GM12878 (cell line): ENCODE measurements at regions not wholly inside any gene's neighbourhood (a gene's known extent, or its start where the extent isn't known, plus 50 kb on each side); places are given as distances from the start of the nearest gene placed in this dataset.

Experiments used
- ATAC-seq: fragments of 200-7000 bp; cut with Tn5 transposase; 3 replicates; pipeline ENCODE4 v1.9.1; 2020; ENCODE audit warnings: mild to moderate bottlenecking, moderate library complexity
- BruUV-seq: library from RNA; stranded (reverse); fragments of 400-500 nt; replicated peaks from 2 replicates; lab custom pipeline; 2021; lab: Mats Ljungman, UMichigan
- CTCF ChIA-PET: fragments of 300-600 bp; sonication (Branson Sonifier 250); formaldehyde crosslinking; extraction: SDS; loops from one replicate; lab custom pipeline; 2021; ENCODE audit warnings: inconsistent platforms; lab: Yijun Ruan, JAX
- POLR2A ChIA-PET: fragments of 350-600 bp; formaldehyde crosslinking; extraction: SDS; loops from one replicate; lab custom pipeline; 2021; ENCODE audit warnings: inconsistent platforms; lab: Charles Lee
- RAD21 ChIA-PET: fragments of 300-600 bp; sonication (Branson Sonifier 250); formaldehyde crosslinking; loops from one replicate; lab custom pipeline; 2023; ENCODE audit warnings: antibody characterized with exemption; ENCODE audit not compliant: unreplicated experiment; lab: Charles Lee
- SMC1A ChIA-PET: fragments of 300-600 bp; sonication (Branson Sonifier 250); formaldehyde crosslinking; loops from one replicate; lab custom pipeline; 2023; ENCODE audit not compliant: unreplicated experiment, uncharacterized antibody; lab: Charles Lee
- DNase-seq: peaks from one replicate; pipeline ENCODE4 v3.0.0-alpha.2; 2011; ENCODE audit warnings: low read depth, low spot score
- FAIRE-seq: peaks from 3 replicates; lab custom pipeline; 2011; peaks lifted over from hg19 to GRCh38; lab: Jason Lieb, UNC
- H2AFZ ChIP-seq: 2 replicates; pipeline ENCODE4 v1.6.0; 2011; ENCODE audit warnings: low read depth, low read length, control low read depth; ENCODE audit not compliant: control insufficient read depth
- H3K27ac ChIP-seq: 2 replicates; pipeline ENCODE4 v1.5.1; 2011; ENCODE audit warnings: control low read depth; ENCODE audit not compliant: control insufficient read depth, insufficient read depth
- H3K27me3 ChIP-seq, 2 experiments: replicated peaks in 1 of 2; 2 replicates each; pipeline versions ENCODE4 v1.6.0 to v1.6.1; 2011; ENCODE audit warnings: low read length in 1 of 2; ENCODE audit not compliant: control insufficient read depth in 2 of 2, insufficient read depth in 2 of 2
- H3K36me3 ChIP-seq, 2 experiments: 2 replicates each; pipeline ENCODE4 v1.5.1; 2011; ENCODE audit warnings: low read length in 1 of 2; ENCODE audit not compliant: control insufficient read depth in 2 of 2, insufficient read depth in 2 of 2
- H3K4me1 ChIP-seq: 2 replicates; pipeline ENCODE4 v1.6.1; 2011; ENCODE audit warnings: mild to moderate bottlenecking, low read length, moderate library complexity, mixed read lengths; ENCODE audit not compliant: control insufficient read depth, insufficient read depth
- H3K4me2 ChIP-seq: 2 replicates; pipeline ENCODE4 v1.6.0; 2011; ENCODE audit warnings: control low read depth; ENCODE audit not compliant: control insufficient read depth, insufficient read depth
- H3K4me3 ChIP-seq: fragments of 200-600 bp; sonication (generic); 2 replicates; pipeline ENCODE4 v1.5.1; 2016
- H3K79me2 ChIP-seq: 2 replicates; pipeline ENCODE4 v1.6.0; 2011; ENCODE audit warnings: low read length; ENCODE audit not compliant: control insufficient read depth, insufficient read depth
- H3K9ac ChIP-seq: 2 replicates; pipeline ENCODE4 v1.8.0; 2011; ENCODE audit warnings: low read length, control low read depth, mixed read lengths; ENCODE audit not compliant: control insufficient read depth, insufficient read depth
- H3K9me3 ChIP-seq: replicated peaks from 3 replicates; pipeline ENCODE4 v1.5.1; 2011; ENCODE audit warnings: mild to moderate bottlenecking, low read length; ENCODE audit not compliant: control insufficient read depth, insufficient read depth
- H4K20me1 ChIP-seq: 2 replicates; pipeline ENCODE4 v1.6.0; 2011; ENCODE audit not compliant: control insufficient read depth, insufficient read depth
- BCL11A ChIP-seq: IDR thresholded peaks from 2 replicates; pipeline ENCODE4 v1.6.1; 2011; ENCODE audit warnings: low read depth, low read length
- CBFB ChIP-seq: IDR thresholded peaks from 2 replicates; pipeline ENCODE4 v1.6.1; 2016; ENCODE audit warnings: antibody characterized with exemption, low read depth
- CBX5 ChIP-seq: sonication (generic); IDR thresholded peaks from 2 replicates; pipeline ENCODE4 v1.6.1; 2016; ENCODE audit warnings: low read depth, moderate library complexity, mild to moderate bottlenecking, inconsistent platforms
- CHD4 ChIP-seq: fragments of 200-600 bp; sonication (generic); IDR thresholded peaks from 2 replicates; pipeline ENCODE4 v1.6.1; 2016; ENCODE audit warnings: mild to moderate bottlenecking
- EED ChIP-seq: sonication (generic); IDR thresholded peaks from 2 replicates; pipeline ENCODE4 v1.6.1; 2016; ENCODE audit warnings: antibody characterized with exemption, low read depth
- FOS ChIP-seq: IDR thresholded peaks from 3 replicates; pipeline ENCODE4 v1.6.1; 2011; ENCODE audit warnings: borderline replicate concordance; ENCODE audit not compliant: insufficient read length; ENCODE audit errors: extremely low read depth
- GATAD2B ChIP-seq: fragments of 450-650 bp; conservative IDR thresholded peaks from 2 replicates; pipeline ENCODE4 v1.6.1; 2017; ENCODE audit warnings: low read depth, mild to moderate bottlenecking, moderate library complexity
- IRF4 ChIP-seq: IDR thresholded peaks from 2 replicates; pipeline ENCODE4 v1.6.1; 2011; ENCODE audit warnings: low read depth, low read length
- MEF2B ChIP-seq: fragments of 450-650 bp; IDR thresholded peaks from 2 replicates; pipeline ENCODE4 v1.6.1; 2018; ENCODE audit warnings: mild to moderate bottlenecking, moderate library complexity; ENCODE audit not compliant: partially characterized antibody, poor library complexity, severe bottlenecking
- MXI1 ChIP-seq: fragments of 150-350 bp; IDR thresholded peaks from 2 replicates; pipeline ENCODE4 v1.6.1; 2011; ENCODE audit warnings: low read depth, mild to moderate bottlenecking, inconsistent platforms, low read length, improper control_type of control experiment
- PKNOX1 ChIP-seq: fragments of 450-650 bp; IDR thresholded peaks from 2 replicates; pipeline ENCODE4 v1.6.1; 2016; ENCODE audit warnings: mild to moderate bottlenecking
- POLR2AphosphoS2 ChIP-seq: IDR thresholded peaks from 2 replicates; pipeline ENCODE4 v1.6.1; 2011; ENCODE audit warnings: low read depth, mild to moderate bottlenecking, low read length, improper control_type of control experiment, moderate library complexity
- PRDM15 ChIP-seq: fragments of 450-650 bp; formaldehyde crosslinking; IDR thresholded peaks from 2 replicates; pipeline ENCODE4 v1.4.0; 2020; ENCODE audit warnings: mild to moderate bottlenecking, moderate library complexity
- RAD51 ChIP-seq: fragments of 450-650 bp; IDR thresholded peaks from 2 replicates; pipeline ENCODE4 v1.6.1; 2016; ENCODE audit warnings: moderate library complexity, mild to moderate bottlenecking, inconsistent platforms
- RBBP5 ChIP-seq: fragments of 200-600 bp; sonication (generic); conservative IDR thresholded peaks from 2 replicates; pipeline ENCODE4 v1.6.1; 2016
- STAT1 ChIP-seq: fragments of 450-650 bp; conservative IDR thresholded peaks from 2 replicates; pipeline ENCODE4 v1.6.1; 2014; ENCODE audit warnings: antibody characterized with exemption, mild to moderate bottlenecking
- TAF1 ChIP-seq: IDR thresholded peaks from 2 replicates; pipeline ENCODE4 v1.6.1; 2011; ENCODE audit warnings: mild to moderate bottlenecking, low read depth, low read length, borderline replicate concordance
- ZSCAN29 ChIP-seq: fragments of 450-650 bp; IDR thresholded peaks from 2 replicates; pipeline ENCODE4 v1.6.1; 2017; ENCODE audit warnings: mild to moderate bottlenecking, moderate library complexity
- in situ Hi-C: fragments of 300-500 bp; cut with MboI; formaldehyde crosslinking; loops from 9 replicates; pipeline ENCODE4 v1.14.3; 2018; ENCODE audit warnings: mixed read lengths
- intact Hi-C: fragments of 100-400 bp; cut with micrococcal nuclease; formaldehyde crosslinking; loops from one replicate; pipeline ENCODE4 v1.14.2; 2022; ENCODE audit not compliant: unreplicated experiment
- TF ChIP-seq, protein P1 (sequence below): fragments of 450-650 bp; IDR thresholded peaks from 2 replicates; pipeline ENCODE4 v1.6.1; 2017; ENCODE audit warnings: mild to moderate bottlenecking, low read depth, inconsistent platforms; ENCODE audit not compliant: poor library complexity, severe bottlenecking

DNA sequence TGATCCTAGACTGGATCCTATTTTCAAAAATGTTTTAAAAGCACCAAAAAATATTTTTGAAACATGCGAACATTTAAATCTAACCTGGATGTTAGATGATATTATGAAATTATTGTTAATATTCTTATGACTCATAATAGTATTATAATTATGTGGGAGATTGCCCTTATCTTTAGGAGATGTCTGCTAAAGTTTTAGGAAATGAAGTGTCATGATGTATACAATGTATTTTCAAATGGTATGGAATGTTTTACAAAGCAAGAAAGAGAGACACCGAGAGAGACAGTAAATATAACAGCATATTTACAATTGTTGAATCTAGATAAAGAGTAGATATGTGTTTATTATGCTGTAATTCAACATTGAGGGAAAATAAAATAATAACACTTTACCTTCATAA, 455.9 kb downstream of the ACTL7B start (continued):
- TF ChIP-seq CBX5 (no peak), POLR2AphosphoS2 (no peak), CHD4 (no peak), STAT1 (no peak), PRDM15 (CRISPR knock-in tag) (no peak), RAD51 (no peak), RBBP5 (no peak)

GRCh38 chr9:108397286-108397685, 458.5 kb downstream of the ACTL7B start:
- no peaks in the 10 kb centered on the region for H3K27me3 ChIP-seq
- in situ Hi-C loops, result no loop called here
- intact Hi-C loops, result no loop called here
- ATAC-seq (no peak), FAIRE-seq (no peak), DNase-seq (no peak)
- no peak overlapping the region for H3K4me2 ChIP-seq
- H2AFZ ChIP-seq, result no peak overlapping the region
- no peaks in the 10 kb centered on the region for H4K20me1 ChIP-seq
- no peaks in the 10 kb centered on the region for H3K36me3 ChIP-seq
- no peak overlapping the region for H3K27ac ChIP-seq
- H3K9ac ChIP-seq, result no peak overlapping the region
- ChIA-PET RAD21 (no interaction called here), SMC1A (no interaction called here), POLR2A (no interaction called here), CTCF (no interaction called here)
- H3K4me1 ChIP-seq, result no peaks in the 10 kb centered on the region
- H3K9me3 ChIP-seq, result no peaks in the 10 kb centered on the region
- no peaks in the 10 kb centered on the region for H3K79me2 ChIP-seq
- no TSS peak for BruUV-seq
- no peak overlapping the region for H3K4me3 ChIP-seq
- TF ChIP-seq MXI1 (no peak), BCL11A (no peak), TAF1 (no peak), PKNOX1 (no peak), GATAD2B (no peak), EED (no peak), MEF2B (no peak), IRF4 (no peak), CBFB (no peak), ZSCAN29 (no peak), FOS (no peak)
- TF ChIP-seq, protein P1, sequence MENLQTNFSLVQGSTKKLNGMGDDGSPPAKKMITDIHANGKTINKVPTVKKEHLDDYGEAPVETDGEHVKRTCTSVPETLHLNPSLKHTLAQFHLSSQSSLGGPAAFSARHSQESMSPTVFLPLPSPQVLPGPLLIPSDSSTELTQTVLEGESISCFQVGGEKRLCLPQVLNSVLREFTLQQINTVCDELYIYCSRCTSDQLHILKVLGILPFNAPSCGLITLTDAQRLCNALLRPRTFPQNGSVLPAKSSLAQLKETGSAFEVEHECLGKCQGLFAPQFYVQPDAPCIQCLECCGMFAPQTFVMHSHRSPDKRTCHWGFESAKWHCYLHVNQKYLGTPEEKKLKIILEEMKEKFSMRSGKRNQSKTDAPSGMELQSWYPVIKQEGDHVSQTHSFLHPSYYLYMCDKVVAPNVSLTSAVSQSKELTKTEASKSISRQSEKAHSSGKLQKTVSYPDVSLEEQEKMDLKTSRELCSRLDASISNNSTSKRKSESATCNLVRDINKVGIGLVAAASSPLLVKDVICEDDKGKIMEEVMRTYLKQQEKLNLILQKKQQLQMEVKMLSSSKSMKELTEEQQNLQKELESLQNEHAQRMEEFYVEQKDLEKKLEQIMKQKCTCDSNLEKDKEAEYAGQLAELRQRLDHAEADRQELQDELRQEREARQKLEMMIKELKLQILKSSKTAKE, result no peak
